HG03280 (cell line): ENCODE measurements at regions not wholly inside any gene's neighbourhood (a gene's known extent, or its start where the extent isn't known, plus 50 kb on each side); places are given as distances from the start of the nearest gene placed in this dataset.

Source experiments
- ATAC-seq: cut with Tn5 transposase; IDR thresholded peaks from one replicate; pipeline ENCODE4 v1.9.1; 2021; ENCODE audit warnings: mild to moderate bottlenecking, moderate library complexity; ENCODE audit not compliant: unreplicated experiment

DNA sequence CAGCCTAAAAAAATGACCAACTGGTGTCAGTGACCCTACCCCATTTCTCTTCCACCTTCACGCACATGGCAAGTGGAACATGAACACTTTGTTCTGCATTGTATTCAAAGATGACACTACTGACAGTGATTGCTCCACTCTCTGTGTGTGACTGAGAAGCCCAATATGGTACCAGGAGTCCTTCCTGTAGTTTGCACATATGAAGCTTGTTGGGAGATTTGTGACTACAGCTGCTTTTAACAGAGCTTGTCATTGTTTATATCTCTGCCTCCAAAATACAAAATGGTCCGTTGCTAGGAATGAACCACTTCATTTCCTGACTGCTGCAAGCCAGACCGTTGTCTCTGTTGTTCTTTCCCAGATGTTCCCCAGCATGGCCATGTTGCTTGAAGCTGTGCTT lies 140.3 kb upstream of the TCF21 start:
- no peak for ATAC-seq

DNA sequence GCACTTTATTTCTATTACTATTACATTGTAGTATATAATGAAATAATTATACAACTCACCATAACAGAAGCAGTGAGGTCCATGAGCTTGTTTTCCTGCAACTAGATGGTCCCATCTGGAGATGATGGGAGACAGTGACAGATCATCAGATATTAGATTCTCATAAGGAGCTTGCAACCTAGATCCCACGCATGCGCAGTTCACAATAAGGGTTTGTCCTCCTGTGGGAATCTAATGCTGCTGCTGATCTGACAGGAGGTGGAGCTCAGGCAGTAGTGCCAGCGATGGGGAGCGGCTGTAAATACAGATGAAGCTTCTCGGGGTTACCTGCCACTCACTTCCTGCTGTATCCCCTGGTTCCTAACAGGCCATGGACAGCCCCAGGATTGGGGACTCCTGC lies 139.5 kb upstream of the TCF21 start:
- no peak for ATAC-seq

GRCh38 chr6:133752129-133752528 lies 136.8 kb upstream of the TCF21 start:
- no peak for ATAC-seq

DNA sequence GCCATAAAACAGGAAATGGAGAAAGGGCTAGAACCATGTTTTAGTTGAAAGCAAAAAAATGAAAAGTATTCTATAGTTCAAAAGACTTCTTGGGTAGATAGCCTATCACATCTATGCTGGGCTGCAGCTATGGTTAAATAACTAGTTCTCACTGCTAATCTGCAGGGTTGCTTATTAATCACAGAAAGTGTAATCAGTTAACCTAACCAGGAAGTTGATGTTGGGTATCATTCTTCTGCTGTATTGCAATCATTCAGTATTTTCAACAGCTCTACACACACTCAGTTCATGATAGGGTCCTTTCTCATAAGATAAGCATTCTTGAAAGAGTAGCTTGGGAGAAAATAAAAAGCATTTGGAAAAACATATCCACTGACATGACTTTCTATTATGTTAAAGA lies 135.2 kb upstream of the TCF21 start:
- no peak for ATAC-seq

DNA sequence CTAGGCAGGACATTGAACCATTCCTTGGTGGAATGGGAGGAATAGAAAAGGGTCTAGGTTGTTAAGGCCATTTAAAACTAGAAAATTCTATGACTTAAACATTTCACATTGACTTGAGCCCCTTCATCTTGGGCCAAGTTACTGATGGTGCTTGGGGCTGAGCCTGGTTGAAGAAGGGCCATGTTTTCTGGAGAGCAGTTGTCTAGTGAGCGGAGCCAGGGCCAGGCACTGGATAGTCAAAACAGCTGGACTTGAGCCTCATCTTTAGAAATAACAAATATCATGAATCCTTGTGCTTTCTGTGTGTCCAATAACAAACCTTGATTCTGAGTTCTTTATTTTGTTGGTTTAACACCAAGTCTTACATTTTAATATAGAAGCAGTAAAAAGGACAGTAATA lies 134.6 kb upstream of the TCF21 start:
- no peak for ATAC-seq

GRCh38 chr6:133756078-133756695 lies 132.7 kb upstream of the TCF21 start:
- ATAC-seq, result no peak

- no peak for ATAC-seq
Observed at GRCh38 chr6:133757335-133757734, 131.6 kb upstream of the TCF21 start.

- no peak for ATAC-seq
Observed at GRCh38 chr6:133758815-133759335, 130.0 kb upstream of the TCF21 start.

DNA sequence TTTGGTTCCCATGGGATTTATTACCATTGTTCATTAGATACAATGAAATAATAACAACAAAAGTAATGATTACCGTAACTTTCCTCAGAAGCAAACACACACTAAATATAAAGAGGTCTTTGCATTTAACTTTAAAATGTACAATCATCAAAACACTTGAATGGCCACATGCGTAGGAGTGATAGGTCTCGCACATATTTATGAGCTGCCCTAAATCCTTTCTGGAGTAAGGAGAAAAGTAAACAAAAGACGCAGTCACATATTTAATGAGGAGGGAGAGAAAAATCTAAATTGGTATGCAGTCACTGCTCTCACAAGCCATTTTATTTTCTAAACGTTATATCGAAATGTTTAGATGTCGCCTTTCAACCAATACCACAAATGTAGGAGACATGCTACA lies 129.4 kb upstream of the TCF21 start:
- no peak for ATAC-seq

DNA sequence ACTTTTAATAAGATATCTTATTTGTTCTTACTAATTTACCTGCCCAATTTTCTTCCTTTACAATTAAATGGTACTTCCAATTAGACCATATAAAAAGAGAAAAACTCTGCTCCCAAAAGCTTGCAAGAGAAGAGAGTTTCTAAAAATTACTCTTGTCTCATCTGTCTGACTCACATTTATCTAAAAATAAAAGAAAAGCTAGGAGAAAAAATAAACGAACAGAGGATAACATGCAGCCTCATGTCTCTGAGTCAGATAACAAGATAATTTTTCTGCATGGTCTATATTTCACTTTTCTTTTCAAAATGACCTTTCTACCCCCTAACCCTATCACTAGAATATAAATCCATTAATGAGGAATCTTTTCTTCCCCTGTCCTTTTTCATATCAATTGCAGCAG lies 127.2 kb upstream of the TCF21 start:
- no peak for ATAC-seq

- no peak for ATAC-seq
Observed at GRCh38 chr6:133764008-133764753, 124.7 kb upstream of the TCF21 start.

DNA sequence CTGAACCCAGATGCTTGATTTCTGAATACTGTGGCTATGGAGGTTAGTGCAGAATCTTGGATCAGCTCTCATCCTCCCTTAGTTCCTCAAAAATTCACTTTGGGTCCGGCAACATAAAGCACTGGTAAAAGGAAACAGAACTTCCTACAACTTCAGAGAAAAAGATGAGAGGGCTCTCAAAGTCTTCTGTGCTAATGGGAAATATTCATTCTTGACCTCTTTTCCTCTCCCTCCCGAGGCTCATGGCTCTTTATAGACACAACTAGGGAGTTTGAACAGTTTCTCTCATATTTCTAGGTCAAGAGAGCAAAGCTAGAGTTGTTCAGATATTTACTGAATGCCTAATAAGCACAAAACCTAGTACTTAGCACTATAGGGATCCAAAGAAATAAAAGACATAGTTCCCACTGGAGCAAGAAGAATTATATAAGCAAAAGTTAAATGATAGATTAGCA lies 124.1 kb upstream of the TCF21 start:
- ATAC-seq, result no peak

DNA sequence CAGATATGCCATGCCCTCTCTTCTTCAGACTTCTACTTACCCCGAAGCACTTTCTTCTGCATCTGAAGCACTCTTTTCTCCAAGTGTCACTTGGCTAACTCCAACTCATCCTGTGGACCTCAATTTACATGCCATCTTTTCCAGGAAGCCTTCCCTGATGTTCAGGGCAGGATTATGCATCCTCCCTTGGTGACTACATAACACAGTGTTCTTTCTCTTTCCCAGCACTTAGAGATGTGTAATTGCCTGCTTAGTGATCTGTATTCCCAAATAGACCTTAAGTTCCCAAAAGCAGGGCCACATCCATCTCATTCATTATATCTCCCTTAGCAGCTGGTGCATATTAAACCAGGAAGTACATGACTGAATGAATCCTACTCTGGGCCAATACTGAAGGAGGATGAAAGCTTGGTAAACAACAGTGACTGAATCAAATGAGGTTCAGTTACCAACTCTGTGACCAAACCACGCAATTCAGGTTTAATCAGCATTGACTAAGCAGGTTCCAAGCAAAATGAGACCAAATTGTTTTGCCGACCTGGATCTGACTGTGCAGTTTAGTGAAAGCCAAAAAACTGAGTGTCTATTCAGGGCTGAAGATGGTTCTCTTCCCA lies 121.4 kb upstream of the TCF21 start:
- ATAC-seq, result no peak

DNA sequence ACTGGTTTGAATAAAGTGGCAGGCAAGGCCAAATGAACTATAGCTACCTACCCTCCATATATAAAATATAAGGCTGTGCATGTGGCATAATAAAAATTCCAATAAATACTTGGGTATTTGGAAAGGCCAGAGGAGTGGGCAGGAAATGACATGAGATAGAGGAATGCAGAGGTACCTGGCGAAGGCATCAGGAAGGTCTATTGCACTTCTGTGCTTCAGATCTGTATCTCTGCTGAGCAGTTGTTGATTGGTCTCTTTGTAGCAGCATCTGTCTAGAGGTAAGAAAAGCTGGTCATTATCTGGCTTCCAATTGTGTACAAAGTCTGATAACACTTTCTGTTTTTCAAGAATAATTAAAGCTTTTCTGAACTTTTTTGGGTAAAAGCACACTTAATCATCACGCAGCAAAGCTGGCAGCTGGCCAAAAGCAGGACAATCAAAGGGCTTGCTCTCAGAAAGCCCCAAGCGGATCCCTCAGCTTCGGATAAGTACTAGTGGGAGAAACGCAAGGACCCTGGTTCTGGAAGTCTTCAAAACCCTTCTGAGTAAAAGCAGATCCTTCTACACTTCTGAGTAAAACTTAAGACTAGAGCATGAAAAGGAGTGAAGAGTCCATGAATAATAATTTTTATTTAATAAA lies 120.1 kb upstream of the TCF21 start:
- ATAC-seq, result no peak

DNA sequence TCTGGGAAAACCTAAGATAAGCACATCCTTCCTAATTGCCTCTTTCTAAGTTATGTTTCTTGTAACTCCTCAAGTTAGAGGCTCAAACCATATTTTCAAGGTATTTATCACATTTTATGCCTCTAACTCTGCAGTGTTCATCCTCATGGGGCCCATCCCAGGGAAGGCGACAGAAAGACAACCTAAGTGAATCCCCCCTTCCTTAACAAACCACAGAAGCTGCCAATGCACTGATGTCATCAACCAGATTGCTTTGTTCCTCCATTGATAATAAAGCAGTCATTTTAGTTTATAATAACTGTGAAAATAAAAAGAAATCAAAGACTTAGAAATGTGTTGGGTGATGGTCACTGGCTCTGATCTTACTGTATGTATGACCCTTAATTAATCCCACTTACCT lies 119.5 kb upstream of the TCF21 start:
- no peak for ATAC-seq

GRCh38 chr6:133772567-133772966 lies 116.3 kb upstream of the TCF21 start:
- ATAC-seq, result no peak

DNA sequence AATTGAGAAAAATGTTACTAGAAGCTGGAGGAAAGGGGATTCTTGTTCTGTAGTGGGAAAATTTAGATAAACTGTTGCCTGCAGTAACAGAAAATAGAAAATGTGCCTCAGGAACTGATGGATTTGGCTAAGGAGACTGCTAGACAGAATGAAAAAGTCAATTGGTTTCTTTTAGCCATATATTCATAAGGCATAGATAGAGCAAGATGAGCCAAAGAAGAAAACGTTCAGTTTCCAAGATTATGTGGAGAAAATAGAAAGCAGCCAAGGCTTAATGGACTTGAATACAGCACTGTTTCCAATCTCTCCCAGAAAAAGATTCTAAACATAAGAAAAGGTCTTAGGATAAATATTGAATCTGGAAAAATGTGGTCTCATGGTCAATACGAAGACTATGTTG lies 115.1 kb upstream of the TCF21 start:
- ATAC-seq, result no peak

DNA sequence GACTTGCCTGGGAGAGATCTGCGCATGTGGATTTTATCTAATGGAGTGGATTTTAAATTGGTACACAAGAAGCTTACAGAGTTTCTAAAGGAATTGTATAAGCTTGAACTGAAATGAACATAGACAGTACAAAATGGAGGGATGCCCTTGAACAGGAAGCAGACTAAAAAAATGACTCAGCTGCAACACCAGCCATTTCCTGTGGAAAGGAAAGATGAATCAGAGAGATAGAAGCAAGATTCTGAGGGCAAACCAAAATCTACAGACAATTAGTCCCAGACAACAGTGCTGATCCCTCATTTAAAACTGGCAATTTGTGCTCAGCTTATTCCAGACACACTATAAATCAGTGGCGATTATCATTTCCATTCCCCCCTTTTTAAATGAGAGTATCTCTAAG lies 114.6 kb upstream of the TCF21 start:
- no peak for ATAC-seq

- no peak for ATAC-seq
Observed at GRCh38 chr6:133778414-133779130, 110.3 kb upstream of the TCF21 start.

- no peak for ATAC-seq
Observed at GRCh38 chr6:133779916-133780695, 108.8 kb upstream of the TCF21 start.
